ENCODE measurements at regions not wholly inside any gene's neighbourhood (a gene's known extent, or its start where the extent isn't known, plus 50 kb on each side); places are given as distances from the start of the nearest gene placed in this dataset.

GRCh38 chr13:80802946-80803345 lies 462.0 kb upstream of the SPRY2 start:
- TF ChIP-seq POLR2AphosphoS5 (IDR thresholded peaks at IDR 0.05; ENCODE audit: low read depth) (no peak), ZNF331 (CRISPR knock-in tag; IDR thresholded peaks at IDR 0.05; ENCODE audit: low read depth) (no peak), CTCF (conservative IDR thresholded peaks at IDR 0.05; ENCODE audit: low read depth in 2 of 2) (no peak), EZH2 (IDR thresholded peaks at IDR 0.05; ENCODE audit: low read depth, unreplicated experiment) (no peak), EZH2phosphoT487 (IDR thresholded peaks at IDR 0.05; ENCODE audit: unreplicated experiment) (no peak), CREB1 (CRISPR knock-in tag; IDR thresholded peaks at IDR 0.05; ENCODE audit: low read depth) (no peak)
